NCI-H1048 (cell line): ENCODE measurements at regions not wholly inside any gene's neighbourhood (a gene's known extent, or its start where the extent isn't known, plus 50 kb on each side); places are given as distances from the start of the nearest gene placed in this dataset.

ENCODE experiments used
- DNase-seq: peaks from one replicate; lab custom pipeline; 2025; lab: John Stamatoyannopoulos, UW

- no peak for DNase-seq
Measured at GRCh38 chr12:34526946-34527345, 504.6 kb downstream of the ALG10 start.

- DNase-seq: no peak
Measured at GRCh38 chr12:34547276-34547675, 525.0 kb downstream of the ALG10 start.

GRCh38 chr12:34591966-34592365 is 569.7 kb downstream of the ALG10 start:
- DNase-seq: no peak

- no peak for DNase-seq
Measured at GRCh38 chr12:34595749-34596733, 573.7 kb downstream of the ALG10 start.

- no peak for DNase-seq
Measured at GRCh38 chr12:34597548-34598351, 575.5 kb downstream of the ALG10 start.

- no peak for DNase-seq
Measured at GRCh38 chr12:34598352-34598827, 576.1 kb downstream of the ALG10 start.

- no peak for DNase-seq
Measured at GRCh38 chr12:34598851-34599529, 576.7 kb downstream of the ALG10 start.

GRCh38 chr12:34599530-34600513 is 577.5 kb downstream of the ALG10 start:
- no peak for DNase-seq

GRCh38 chr12:34600592-34601462 is 578.5 kb downstream of the ALG10 start:
- DNase-seq: no peak

- no peak for DNase-seq
Measured at GRCh38 chr12:34601689-34602088, 579.4 kb downstream of the ALG10 start.

- DNase-seq: no peak
Measured at GRCh38 chr12:34602213-34602940, 580.1 kb downstream of the ALG10 start.

- no peak for DNase-seq
Measured at GRCh38 chr12:34603382-34604035, 581.2 kb downstream of the ALG10 start.

- no peak for DNase-seq
Measured at GRCh38 chr12:34604227-34604626, 581.9 kb downstream of the ALG10 start.

- no peak for DNase-seq
Measured at GRCh38 chr12:34604631-34605509, 582.6 kb downstream of the ALG10 start.

GRCh38 chr12:34605510-34605887 is 583.2 kb downstream of the ALG10 start:
- no peak for DNase-seq

- no peak for DNase-seq
Measured at GRCh38 chr12:34605955-34606748, 583.9 kb downstream of the ALG10 start.
